Stimulated activated CD4-positive, alpha-beta T cell treated with anti-CD3 and anti-CD28 coated beads, Interleukin-4, amount 100 ng/mL, for 1 hour (primary cell): ENCODE measurements at regions not wholly inside any gene's neighbourhood (a gene's known extent, or its start where the extent isn't known, plus 50 kb on each side); places are given as distances from the start of the nearest gene placed in this dataset.

ENCODE experiments used
- DNase-seq: peaks from one replicate; pipeline ENCODE4 v3.0.0-alpha.2; 2020

DNA sequence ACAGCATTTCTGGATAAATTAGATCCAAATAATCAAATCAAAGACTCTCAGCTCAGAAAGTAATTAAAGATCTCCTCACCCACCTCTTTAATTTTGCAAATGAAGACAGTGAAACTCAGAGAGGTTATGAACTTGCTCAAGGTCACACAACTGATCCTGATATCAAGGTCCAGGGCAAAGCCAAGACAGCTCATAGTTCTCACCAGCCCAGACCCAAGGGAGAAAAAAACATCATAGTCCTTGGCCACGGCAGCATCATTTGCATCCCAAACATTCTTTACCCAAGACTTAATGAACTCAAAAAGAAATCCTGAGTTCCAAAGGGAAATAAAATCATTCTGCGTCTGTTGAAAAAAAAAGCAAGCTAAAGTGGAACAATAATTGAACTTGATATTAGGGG lies 112.1 kb downstream of the DAD1 start:
- DNase-seq = no peak

DNA sequence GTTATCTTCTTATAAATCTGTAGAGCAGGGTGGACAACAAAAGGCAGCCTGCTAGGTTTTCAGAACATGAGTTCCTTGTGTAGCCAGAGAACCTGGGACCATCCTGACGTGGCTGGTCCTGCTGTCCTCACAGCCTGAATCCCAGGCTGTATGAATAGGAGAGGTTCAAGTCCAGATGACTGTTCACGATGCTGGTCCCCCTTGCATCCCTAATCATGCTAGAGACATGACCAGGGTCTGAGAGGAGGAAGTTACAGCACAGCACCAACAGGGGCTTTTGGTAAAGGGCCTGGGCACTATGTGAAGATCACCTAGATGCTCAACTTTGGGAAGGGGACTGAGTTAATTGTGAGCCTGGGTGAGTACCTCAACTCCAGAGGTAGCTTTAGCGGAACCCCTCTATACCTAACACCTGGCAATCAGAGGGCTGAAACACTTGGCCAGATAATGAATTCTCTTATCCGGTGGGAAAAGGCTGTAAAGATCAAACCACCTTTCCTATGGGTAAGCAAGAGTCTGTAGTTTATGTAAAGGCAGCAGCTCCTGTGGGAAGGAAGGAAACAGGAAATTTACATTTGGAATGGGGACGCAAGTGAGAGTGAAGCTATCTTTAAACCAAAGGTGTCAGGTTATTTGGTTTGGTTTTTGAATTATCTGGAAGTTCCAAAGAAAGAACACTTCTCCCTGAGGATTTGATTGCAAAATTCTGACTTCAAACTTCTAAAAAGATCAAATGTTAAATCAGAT lies 112.8 kb downstream of the DAD1 start:
- DNase-seq = no peak

DNA sequence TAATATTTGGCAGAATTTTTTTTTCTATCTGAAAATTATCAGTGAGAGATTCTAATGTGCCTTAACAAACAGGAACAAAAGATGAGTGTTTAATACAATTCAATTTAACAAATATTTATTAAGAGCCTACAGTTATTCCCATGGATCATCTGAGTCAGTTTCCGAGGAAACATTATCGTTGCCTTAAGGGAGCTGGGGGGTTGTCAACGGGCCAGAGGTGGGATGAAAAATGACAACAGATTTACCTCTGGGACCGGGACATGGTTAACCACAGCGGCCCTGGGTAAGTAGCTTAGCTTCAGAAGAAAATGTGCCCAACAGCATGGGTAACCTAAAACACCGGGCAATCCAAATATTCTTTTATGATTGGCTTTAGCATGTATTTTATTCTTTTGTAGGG lies 113.6 kb downstream of the DAD1 start:
- DNase-seq = no peak

DNA sequence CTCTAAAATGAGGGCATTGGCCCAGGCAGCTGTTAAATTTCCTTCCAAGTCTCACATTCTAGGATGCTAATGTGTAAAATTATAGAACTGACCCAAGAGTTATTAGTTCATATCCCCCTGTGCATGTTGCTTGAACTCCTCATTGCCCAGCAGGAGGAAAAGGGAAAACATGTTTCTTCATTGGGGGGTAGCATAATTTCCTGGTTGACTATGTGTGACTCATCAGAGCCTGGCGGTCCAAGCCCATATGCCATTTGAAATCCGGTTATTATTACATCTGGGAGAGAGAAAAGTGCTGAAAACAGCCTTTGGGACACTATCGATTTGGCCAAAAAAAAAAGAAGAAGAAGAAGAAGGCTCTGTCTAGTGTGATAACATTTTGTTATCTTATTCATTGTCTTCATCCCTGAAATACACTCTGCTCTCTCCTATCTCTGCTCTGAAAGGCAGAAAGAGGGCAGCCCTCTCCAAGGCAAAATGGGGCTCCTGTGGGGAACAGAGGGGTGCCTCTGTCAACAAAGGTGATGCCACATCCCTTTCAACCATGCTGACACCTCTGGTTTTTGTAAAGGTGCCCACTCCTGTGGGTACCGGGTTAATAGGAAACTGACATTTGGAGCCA lies 114.2 kb downstream of the DAD1 start:
- no peak for DNase-seq

DNA sequence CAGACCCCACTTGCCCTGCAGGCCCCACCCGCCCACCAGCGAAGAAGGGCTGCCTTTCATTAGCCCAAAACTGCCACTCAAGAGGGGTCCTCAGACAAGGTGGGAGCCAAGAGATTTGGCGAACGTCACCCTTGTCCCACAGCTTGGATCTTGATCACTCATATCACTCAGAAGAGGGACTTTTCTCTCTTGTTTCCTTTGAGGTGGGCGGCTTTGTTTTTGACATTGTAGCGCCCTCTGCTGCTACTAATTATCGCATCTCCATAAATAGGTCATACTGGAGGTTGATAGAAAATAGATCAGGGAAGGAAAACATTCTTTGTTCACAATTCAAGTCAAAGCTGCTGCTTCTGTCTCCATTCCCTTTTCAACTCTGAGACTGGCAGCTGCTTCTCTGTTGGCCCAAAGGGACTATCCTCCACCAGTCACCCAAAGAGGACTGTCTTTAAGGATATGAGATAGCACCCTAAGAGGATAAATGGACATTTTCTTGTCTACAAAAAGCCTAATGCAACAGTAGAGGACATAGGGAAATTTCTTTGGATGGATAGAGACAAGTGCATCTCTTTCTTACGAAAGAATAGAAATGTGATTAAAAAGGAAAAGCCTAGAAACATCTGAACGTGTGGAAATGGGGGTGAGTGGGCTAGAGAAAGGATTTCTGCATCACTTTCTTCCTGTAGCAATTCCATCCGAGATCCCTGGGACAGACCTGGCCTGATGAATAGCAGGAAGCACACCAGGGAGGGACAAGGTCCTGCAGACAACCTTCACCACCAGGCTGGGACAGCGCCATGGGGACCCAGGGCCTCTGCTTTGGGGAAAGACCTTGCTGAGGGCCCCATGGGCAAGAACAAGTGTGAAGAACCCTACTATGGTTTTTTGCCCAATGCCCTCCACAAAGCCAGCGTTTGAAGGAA lies 115.8 kb downstream of the DAD1 start:
- no peak for DNase-seq

DNA sequence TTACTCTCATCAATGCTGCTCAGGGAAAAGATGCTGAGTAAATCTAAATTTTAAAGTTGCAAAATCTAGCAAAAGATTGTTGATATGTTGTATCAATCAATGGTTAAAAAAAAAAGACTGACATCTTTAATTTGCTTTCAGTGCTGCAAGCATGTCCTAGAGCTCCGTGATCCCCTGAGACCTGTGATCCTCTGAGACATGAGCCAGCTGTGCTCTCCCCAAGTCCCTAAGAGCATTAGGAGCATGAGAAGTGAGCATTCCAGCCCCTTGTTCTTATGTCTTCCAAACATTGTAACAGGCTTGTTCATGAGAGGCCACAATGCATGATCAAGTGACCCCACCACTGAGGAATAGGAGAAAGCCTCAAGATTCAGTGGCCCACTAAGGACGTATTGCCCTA lies 116.6 kb downstream of the DAD1 start:
- DNase-seq = no peak

DNA sequence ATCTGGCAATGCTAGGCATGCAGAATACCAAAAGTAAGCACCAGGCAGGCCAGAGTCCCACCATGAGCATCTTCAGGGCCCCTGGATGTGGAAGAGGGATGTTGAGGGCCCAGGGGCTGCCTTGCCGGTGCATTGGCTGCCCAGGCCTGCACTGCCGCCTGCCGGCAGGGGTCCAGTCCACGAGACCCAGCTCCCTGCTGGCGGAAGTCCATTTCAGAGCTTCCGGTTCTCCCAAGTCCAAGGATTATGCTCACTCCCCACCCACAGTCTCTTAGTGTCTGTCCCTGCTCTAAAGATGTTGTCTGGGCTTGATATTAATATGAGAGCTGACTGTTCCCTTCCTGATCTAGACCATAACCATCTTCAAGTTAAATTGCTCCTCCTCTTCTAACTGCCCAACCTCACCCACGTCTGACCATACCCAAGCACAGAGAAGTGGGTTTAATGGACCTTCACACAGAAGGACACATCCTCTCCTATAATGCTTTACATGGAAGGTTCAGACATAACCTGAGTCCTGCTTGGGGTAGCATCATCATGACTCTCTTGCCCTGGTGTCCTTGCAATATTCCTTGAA lies 117.4 kb downstream of the DAD1 start:
- DNase-seq = no peak

DNA sequence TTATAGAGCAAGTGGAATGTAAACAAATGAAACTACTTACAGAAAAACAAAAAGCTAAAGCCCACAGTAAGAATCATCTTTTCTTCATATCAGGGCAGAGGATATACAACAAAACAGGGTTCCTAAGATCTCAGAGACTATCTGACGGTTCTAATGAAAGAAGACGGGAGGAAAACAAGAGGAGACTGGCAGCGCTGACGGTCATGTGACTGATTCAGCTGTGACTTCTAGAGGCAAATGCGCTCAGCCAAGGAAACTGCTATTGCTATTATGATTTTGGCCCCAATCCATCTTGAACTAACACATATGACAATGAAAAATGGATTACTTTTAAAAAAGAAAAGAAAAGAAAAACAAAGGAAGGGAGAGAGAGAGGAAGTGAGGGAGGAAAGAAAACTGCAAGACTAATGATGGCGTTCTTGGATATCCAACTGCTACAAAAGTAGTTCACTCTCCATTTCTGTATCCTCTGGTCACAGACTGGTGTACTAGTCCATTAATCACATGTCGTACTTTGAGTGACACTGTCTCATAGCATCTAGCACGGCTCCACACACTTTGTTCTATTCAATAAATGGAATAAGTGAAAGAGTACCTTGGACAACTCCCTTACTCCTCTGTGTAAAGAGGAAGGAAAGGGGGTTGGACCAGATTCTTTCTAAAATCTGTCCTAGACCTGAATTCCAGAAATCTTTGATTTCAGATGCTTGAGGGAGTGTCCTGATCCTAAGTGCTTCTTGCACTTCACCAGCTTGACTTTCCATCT lies 119.3 kb downstream of the DAD1 start:
- DNase-seq = no peak

DNA sequence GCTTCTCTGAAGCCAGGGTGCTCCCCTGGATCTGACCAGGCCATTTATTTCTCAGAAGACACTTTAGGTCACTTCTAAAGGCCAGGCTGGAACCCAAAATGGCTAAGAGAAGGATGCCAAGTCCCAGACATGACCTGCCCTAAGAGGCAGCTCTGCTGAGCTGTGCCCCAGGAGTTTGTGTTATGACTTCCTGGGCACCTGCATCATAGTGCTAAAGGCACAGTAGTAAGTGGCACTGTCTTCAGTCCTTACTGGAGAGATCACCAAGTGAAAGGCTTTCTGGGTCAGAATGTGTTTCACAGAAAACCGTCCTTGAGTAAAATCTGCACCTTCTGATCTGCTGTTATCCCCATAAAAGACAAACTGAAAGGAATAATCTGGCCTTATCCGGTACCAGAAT lies 120.2 kb downstream of the DAD1 start:
- DNase-seq = no peak

DNA sequence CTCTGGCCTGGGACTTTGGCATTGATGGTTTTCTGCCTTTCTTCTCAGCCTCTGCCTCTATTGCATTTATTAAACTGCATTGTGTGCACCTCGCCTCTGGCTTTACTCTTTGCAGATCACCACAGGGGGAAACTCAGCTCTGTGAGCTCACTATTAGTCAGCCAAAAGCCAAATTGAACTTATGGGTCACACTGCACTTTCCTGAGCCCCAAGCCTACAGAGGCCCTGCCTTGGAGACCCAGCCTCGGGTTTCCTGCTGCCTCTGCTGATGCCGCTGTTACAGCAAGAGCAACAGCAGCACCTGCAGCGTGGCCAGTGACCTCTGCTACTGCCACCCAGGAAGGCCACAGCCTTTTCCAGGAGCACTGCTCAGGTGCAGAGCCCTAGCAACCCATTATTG lies 122.5 kb downstream of the DAD1 start:
- no peak for DNase-seq

DNA sequence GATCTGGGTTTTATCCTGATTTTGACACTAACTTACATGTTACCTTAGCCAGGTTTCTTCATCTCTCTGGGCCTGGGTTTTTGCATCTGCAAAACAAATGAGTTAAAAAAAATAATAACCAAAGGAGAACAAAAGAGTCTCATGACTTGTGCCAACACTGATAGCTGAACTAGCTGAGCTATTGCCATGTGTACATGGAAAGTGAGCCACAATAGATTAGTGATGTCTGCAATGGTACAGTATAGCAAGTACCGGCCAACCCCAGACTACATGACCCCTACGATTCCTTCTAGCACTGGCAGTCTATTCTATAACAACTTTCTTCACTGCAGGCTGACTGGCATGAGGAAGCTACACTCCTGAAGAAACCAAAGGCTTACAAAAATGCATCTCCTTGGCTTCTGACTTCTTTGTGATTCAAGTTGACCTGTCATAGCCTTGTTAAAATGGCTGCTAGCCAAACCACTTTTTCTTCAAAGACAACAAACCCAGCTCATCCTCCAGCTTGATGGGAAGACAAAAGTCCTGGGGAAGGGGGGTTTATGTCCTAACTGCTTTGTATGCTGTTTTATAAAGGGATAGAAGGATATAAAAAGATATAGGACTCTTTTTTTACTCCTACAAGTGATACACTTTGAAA lies 123.7 kb downstream of the DAD1 start:
- DNase-seq = no peak

DNA sequence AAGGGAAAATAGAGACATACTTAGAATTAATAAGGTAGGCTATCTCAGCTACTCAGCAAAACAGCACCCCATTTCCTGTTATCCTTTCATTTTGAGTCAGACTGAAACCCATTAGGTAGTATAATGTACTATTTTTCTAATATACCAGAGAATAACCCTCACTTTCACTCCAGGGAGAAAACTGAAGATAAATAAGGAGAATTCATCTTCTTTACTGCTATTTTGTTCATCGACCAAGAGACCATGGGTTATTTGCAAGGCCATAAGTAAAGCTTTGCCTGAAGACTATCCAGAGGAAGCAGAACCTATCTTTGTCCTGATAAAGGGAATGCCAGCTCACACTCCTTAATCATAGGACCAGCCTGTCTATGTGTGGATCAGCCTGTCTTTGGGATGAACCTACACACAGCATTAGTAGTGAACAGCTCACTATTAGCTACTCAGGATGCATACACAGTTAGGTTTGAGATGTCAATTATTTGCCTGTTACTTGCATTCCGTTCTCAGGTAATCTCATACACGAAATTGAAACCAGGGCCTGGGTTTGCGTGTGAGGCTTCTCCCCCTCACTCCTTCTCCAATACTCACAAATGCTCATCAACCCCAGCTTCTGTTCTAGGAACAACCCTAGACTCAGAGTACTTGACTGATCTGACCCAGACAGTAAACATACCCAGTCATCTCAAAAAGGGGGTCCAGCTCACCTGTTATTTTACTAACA lies 124.4 kb downstream of the DAD1 start:
- no peak for DNase-seq

DNA sequence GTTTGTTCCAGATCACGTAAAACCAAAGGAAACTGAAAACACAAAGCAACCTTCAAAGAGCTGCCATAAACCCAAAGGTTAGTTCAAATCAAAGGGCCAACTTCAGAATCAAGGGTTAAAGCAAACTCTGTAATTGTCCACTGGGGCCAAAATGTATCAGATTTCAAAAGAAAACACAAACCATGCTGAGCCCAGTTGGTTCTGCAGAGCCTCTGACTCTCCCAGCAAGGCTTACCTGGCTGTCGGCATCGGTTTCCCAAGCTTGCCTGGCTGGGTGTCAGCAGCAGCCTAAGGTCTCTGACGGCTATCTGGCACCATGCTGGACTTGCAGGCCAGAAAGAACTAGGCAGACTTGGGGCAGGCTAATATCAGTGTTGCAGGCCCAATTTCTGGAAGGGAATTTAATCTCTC lies 125.3 kb downstream of the DAD1 start:
- DNase-seq = no peak

DNA sequence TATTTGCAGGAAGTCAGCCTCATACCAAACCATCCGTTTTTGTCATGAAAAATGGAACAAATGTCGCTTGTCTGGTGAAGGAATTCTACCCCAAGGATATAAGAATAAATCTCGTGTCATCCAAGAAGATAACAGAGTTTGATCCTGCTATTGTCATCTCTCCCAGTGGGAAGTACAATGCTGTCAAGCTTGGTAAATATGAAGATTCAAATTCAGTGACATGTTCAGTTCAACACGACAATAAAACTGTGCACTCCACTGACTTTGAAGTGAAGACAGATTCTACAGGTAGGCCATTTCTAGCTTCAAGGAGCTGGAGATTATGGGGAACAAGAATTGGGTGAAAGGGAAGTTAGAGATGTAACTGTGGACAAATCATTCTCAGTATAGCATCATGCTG lies 126.1 kb downstream of the DAD1 start:
- no peak for DNase-seq

DNA sequence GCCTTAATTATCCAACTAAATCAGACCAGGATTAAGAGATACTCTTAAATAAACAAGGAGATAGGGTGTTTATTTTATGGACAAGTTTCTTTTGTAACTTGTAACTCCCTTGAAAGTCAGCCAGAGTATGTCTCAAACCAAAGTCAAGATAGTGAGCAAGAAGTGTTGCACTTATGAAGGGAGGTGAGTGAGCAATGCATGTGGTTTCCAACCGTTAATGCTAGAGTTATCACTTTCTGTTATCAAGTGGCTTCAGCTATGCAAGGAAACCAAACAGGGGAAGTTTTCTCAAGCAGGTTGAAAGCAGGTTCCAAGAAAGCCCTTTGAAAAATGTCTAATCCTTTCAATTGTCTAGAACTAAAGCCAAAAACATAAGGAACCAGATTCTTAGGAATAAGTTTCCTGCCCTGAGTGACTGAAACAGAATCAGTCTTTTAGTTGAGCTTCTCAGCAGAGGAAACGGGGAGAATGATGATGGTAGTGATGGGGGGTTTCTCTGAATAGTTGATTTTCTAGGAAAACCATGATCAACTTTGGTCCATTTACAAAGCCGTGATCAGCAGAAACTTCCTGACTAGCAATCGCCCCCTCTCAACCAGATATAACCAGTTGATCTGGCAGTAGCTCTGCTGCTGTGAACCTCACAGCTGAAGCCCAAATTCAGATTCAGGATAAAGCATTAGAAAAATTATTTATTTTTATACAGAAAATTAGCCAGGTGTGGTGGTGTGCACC lies 128.4 kb downstream of the DAD1 start:
- DNase-seq = no peak

DNA sequence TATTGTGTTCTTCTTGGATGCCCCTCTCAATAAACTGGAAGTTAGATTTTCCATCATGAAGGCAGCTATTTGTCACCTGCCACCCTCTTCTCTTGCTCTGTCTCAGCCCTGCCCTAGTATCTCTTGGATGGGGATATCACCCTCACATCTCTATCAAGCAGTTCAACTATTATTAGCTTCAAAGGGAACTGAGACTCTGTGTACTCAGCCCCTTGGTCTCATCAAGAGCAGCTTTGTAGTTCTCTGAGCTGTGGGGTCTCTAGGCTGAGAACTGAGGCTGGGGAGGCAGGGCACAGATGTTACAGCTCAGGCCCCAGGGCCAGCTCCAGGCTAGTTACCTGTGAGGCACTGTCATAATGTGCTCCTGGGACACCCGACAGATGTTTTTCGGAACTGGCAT lies 130.3 kb downstream of the DAD1 start:
- no peak for DNase-seq

DNA sequence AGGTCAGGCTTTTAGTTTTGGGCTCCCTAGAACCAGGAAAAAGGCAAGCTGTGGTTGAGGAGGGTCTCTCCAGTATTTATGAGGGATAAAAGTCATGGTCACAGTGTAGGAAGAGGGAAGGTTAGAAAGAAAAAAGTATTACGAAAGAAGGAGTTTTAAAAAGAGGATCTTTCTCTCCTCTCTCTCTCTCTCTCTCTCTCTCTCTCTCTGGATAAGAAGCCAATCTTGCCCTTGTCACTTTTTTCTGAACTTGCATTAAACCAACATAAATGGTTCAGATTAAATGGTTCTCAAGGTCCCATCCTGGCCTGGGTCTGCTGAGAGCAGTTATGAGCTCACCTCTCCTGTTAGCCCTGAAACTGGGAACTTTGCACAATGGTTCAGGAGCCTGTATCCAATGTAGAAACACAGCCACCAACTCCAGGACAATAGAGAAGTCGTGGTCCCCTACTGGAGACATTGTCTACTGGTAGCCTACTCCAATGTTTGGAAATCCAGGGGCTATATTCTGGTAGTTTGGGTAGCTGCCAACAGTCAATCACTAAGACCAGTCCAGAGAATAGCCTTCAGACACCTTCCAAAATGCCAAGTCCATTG lies 131.9 kb downstream of the DAD1 start:
- DNase-seq = no peak

DNA sequence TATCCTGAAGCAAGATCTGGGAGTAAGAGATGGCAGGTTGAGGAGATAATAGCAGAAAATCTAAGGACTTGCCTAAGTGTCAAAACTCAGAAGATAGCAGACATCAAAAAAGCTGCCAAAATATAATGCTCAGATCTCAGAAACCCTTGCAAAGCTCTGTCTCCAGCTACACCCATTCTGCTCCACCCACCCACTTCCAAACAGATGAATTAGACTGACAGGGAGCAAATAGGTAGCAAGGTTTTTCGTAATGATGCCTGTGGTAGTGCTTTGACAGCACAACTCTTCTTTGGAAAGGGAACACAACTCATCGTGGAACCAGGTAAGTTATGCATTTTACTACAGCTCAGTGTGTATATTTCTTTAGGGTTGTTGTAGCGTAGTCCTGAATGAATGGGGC lies 132.6 kb downstream of the DAD1 start:
- DNase-seq = no peak

DNA sequence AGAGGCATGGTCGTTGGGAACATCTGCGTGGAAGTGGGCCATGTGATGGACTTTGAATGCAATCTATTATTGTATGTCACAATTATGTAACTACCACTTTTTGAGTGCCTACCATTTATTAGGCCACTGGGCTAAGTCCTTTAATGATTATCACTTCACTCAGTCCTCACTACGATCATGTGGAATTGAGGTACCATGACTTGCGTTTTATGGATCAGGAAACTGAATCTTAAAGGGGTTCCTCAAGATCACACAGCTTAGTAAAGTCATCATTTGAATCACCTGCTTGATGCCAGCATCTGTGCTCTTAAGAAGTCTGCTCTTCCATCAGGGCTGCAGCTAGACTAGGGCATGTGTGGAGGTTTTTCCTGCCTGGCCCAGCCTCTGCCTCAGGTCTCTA lies 136.7 kb downstream of the DAD1 start:
- DNase-seq = no peak

DNA sequence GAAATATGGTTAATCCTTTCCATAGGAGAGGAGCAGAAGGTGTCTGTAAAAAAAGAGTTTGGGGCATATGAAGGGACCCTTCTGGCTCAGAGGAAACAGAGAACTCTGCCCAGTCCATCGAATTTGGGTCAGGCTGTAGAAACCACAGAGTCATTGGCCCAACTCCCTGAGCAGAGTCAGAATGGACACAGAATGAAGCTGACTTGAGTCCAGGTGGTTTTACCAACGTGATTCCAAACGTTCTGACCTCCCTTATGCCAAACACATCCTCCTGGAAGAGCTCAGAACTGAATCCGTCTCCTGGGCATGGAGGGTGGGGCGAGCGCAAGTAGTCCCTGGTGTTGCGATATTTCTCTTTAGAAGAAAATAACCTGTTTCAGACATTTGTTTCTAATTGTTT lies 138.8 kb downstream of the DAD1 start:
- DNase-seq = no peak

DNA sequence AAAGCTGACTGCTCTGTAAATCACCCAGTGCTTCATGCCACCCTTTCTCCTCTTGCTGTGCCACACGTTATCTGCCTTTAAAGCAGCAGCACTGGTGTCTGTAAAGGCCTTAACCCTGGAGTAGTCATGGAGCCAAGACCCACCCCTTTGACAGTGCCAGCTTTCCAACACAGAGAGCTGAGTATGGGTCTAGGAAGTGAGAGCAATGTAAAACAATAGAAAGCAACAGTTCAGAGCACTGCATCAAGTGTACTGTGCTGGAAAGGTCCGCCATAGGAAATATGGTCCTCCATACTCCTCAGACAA lies 139.5 kb downstream of the DAD1 start:
- DNase-seq = no peak
